HFFc6 (cell line): ENCODE measurements at regions not wholly inside any gene's neighbourhood (a gene's known extent, or its start where the extent isn't known, plus 50 kb on each side); places are given as distances from the start of the nearest gene placed in this dataset.

Experiments used
- DNase-seq: peaks from one replicate; pipeline ENCODE4 v3.0.0-alpha.2; 2018
- H3K27ac Mint-ChIP-seq: 2 replicates; pipeline ENCODE4 v1.8.0; 2020; ENCODE audit warnings: mild to moderate bottlenecking, mixed read lengths
- H3K27me3 Mint-ChIP-seq: 2 replicates; pipeline ENCODE4 v1.8.0; 2021; ENCODE audit warnings: mild to moderate bottlenecking, moderate library complexity, mixed read lengths; ENCODE audit not compliant: insufficient read depth
- H3K36me3 Mint-ChIP-seq: 2 replicates; pipeline ENCODE4 v1.8.0; 2021; ENCODE audit warnings: low read depth, mixed read lengths
- H3K4me1 Mint-ChIP-seq: 2 replicates; pipeline ENCODE4 v1.8.0; 2020; ENCODE audit warnings: low read depth, mixed read lengths
- H3K4me3 Mint-ChIP-seq: 2 replicates; pipeline ENCODE4 v1.8.0; 2020; ENCODE audit warnings: mild to moderate bottlenecking, moderate library complexity, mixed read lengths
- H3K9me3 Mint-ChIP-seq: 2 replicates; pipeline ENCODE4 v1.8.0; 2020; ENCODE audit warnings: mild to moderate bottlenecking, mixed read lengths
- TF ChIP-seq, protein P1 (sequence below): fragments of 200-600 bp; sonication (generic); IDR thresholded peaks from 2 replicates; pipeline ENCODE4 v1.5.0; 2021; ENCODE audit warnings: antibody characterized with exemption, mild to moderate bottlenecking

- Mint-ChIP-seq H3K36me3 (peaks cover 12% of the 10 kb centered on the region; the same call in 1 of the 2 replicates), H3K4me3 (peak overlapping the region; percentile 53), H3K9me3 (no peaks in the 10 kb centered on the region), H3K4me1 (peaks cover 55% of the 10 kb centered on the region), H3K27ac (peak overlapping the region; percentile 97), H3K27me3 (no peaks in the 10 kb centered on the region; the same call in none of the 2 replicates)
- TF ChIP-seq, protein P1, sequence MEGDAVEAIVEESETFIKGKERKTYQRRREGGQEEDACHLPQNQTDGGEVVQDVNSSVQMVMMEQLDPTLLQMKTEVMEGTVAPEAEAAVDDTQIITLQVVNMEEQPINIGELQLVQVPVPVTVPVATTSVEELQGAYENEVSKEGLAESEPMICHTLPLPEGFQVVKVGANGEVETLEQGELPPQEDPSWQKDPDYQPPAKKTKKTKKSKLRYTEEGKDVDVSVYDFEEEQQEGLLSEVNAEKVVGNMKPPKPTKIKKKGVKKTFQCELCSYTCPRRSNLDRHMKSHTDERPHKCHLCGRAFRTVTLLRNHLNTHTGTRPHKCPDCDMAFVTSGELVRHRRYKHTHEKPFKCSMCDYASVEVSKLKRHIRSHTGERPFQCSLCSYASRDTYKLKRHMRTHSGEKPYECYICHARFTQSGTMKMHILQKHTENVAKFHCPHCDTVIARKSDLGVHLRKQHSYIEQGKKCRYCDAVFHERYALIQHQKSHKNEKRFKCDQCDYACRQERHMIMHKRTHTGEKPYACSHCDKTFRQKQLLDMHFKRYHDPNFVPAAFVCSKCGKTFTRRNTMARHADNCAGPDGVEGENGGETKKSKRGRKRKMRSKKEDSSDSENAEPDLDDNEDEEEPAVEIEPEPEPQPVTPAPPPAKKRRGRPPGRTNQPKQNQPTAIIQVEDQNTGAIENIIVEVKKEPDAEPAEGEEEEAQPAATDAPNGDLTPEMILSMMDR: no peak
- DNase-seq: peak; percentile 94
These were observed 85.8 kb upstream of the DMRT1 start for GRCh38 chr9:755454-756381.

GRCh38 chr9:757246-757881 lies 84.1 kb upstream of the DMRT1 start:
- Mint-ChIP-seq H3K4me1 (peaks cover 38% of the 10 kb centered on the region), H3K9me3 (no peaks in the 10 kb centered on the region), H3K36me3 (peaks cover 7% of the 10 kb centered on the region; the same call in 1 of the 2 replicates), H3K27ac (peak overlapping the region; percentile 78), H3K4me3 (no peak overlapping the region), H3K27me3 (no peaks in the 10 kb centered on the region; the same call in none of the 2 replicates)
- peak; percentile 62 for DNase-seq
- TF ChIP-seq, protein P1: peak; percentile 80

DNA sequence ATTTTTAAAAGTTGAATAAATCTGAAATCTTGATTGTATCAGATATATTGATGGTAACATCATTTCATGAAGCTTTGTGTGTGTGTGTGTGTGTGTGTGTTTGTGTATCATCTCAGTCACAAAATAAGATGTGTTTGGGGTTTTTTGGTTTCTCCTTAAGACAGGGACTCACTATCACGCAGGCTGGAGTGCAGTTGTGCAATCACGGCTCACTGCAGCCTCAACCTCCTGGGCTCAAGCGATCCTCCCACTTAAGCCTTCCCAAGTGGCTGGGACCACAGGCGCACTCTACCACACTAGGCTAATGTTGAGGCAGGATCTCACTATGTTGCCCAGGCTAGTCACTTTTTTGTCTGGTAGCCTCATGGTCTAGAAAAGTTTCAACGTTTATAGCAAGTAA lies 83.4 kb upstream of the DMRT1 start:
- Mint-ChIP-seq H3K4me1 (peaks cover 31% of the 10 kb centered on the region), H3K9me3 (no peaks in the 10 kb centered on the region), H3K36me3 (peaks cover 2% of the 10 kb centered on the region; the same call in 1 of the 2 replicates), H3K27me3 (no peaks in the 10 kb centered on the region; the same call in none of the 2 replicates), H3K4me3 (no peak overlapping the region), H3K27ac (no peak overlapping the region)
- DNase-seq: no peak
- TF ChIP-seq, protein P1: no peak

- Mint-ChIP-seq H3K9me3 (no peaks in the 10 kb centered on the region), H3K27me3 (peaks cover 4% of the 10 kb centered on the region), H3K4me3 (no peak overlapping the region), H3K27ac (no peak overlapping the region), H3K36me3 (no peaks in the 10 kb centered on the region), H3K4me1 (peaks cover 32% of the 10 kb centered on the region)
- no peak for DNase-seq
- TF ChIP-seq, protein P1: no peak
These were observed 82.0 kb upstream of the DMRT1 start for GRCh38 chr9:759541-759940.

GRCh38 chr9:759983-760736 lies 81.3 kb upstream of the DMRT1 start:
- Mint-ChIP-seq H3K27me3 (peaks cover 4% of the 10 kb centered on the region), H3K4me1 (peaks cover 26% of the 10 kb centered on the region), H3K9me3 (no peaks in the 10 kb centered on the region), H3K4me3 (no peak overlapping the region), H3K36me3 (no peaks in the 10 kb centered on the region), H3K27ac (no peak overlapping the region)
- TF ChIP-seq, protein P1: no peak
- DNase-seq: no peak
